NB4 (cell line): ENCODE measurements at regions not wholly inside any gene's neighbourhood (a gene's known extent, or its start where the extent isn't known, plus 50 kb on each side); places are given as distances from the start of the nearest gene placed in this dataset.

ENCODE experiments used
- POLR2A ChIP-seq: IDR thresholded peaks from 2 replicates; pipeline ENCODE4 v1.6.1; 2011; ENCODE audit warnings: mild to moderate bottlenecking; ENCODE audit not compliant: insufficient read length; ENCODE audit errors: extremely low read depth
- TF ChIP-seq, protein P1 (sequence below): IDR thresholded peaks from one replicate; pipeline ENCODE4 v1.5.1; 2012; ENCODE audit warnings: low read depth, low read length

DNA sequence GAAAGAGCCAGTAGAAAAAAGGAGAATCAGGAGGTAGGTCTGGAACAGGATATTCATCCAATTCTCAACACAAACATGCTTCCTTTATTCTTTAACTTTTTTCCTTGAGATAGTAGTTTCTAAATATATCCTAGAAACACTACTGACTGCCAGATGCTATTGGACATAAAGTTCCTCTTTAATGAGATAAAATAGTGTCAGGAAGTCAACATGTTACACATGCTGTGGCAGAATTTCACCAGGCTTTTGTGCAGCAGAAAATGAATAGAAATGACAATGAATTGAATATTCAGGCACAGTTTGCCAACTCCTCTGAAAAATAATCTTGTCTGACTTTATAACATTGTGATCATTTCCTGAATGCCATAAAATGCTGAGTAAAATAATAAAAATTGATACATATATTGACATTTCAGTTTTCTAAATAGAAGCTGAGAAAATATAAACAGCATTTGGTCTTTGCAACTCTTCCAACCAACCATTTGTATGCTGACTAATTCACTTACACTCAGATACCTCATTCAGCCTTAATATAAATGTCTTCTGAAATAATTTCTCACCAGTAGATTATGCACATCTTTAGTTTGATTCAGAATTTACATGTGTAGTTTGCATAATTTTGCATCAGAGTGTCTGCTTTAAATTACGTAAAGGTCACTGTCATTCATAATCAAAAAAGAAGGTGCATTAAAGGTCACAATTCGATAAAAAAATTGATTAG, 486.1 kb upstream of the ADGRL2 start:
- TF ChIP-seq POLR2A, result no peak
- TF ChIP-seq, protein P1, sequence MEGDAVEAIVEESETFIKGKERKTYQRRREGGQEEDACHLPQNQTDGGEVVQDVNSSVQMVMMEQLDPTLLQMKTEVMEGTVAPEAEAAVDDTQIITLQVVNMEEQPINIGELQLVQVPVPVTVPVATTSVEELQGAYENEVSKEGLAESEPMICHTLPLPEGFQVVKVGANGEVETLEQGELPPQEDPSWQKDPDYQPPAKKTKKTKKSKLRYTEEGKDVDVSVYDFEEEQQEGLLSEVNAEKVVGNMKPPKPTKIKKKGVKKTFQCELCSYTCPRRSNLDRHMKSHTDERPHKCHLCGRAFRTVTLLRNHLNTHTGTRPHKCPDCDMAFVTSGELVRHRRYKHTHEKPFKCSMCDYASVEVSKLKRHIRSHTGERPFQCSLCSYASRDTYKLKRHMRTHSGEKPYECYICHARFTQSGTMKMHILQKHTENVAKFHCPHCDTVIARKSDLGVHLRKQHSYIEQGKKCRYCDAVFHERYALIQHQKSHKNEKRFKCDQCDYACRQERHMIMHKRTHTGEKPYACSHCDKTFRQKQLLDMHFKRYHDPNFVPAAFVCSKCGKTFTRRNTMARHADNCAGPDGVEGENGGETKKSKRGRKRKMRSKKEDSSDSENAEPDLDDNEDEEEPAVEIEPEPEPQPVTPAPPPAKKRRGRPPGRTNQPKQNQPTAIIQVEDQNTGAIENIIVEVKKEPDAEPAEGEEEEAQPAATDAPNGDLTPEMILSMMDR, result no peak
